ENCODE measurements at regions not wholly inside any gene's neighbourhood (a gene's known extent, or its start where the extent isn't known, plus 50 kb on each side); places are given as distances from the start of the nearest gene placed in this dataset.

DNA sequence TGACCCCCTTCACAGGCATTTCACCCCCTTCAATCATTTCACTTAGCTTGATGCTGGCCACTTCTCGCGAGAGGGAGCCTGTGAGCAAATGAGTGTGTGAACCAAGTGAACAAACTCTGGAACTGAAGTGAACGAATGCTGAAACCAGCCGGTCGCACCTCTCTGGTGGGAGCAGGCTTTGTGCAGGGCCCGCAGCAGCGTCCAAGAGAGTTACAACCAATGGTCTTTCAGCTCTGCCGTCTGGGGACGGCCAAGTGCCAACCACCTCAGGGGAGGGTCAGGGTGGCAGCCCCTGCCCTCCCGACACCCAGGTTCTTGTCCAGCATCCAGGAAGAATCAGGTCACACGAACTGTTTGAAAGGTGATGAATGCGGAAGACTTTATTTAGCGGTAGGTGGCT lies 764.0 kb downstream of the SUCLG1 start:
- Histone ChIP-seq H3K4me1 (ENCODE audit: control insufficient read depth in 2 of 3, insufficient read depth in 2 of 3, low read depth in 1 of 3, low read length in 3 of 3) (no peaks in the 10 kb centered on the region), H3K4me3 (ENCODE audit: low read length in 3 of 3) (no peak overlapping the region), H3K36me3 (ENCODE audit: control insufficient read depth in 2 of 3, insufficient read depth in 3 of 3, low read length in 3 of 3) (no peaks in the 10 kb centered on the region), H3K9me3 (ENCODE audit: control insufficient read depth in 2 of 3, insufficient read depth in 1 of 3, low read length in 3 of 3) (no peaks in the 10 kb centered on the region), H3K27ac (ENCODE audit: low read depth in 2 of 2, low read length in 2 of 2) (no peak overlapping the region), H3K27me3 (ENCODE audit: control insufficient read depth, insufficient read depth, low read length) (no peaks in the 10 kb centered on the region), H3K9ac (ENCODE audit: low read length in 3 of 3) (no peak overlapping the region)
- intact Hi-C loops (cut with DNase I): no loop called here
- no peak for FAIRE-seq
- no peak for DNase-seq
- TF ChIP-seq, protein P1, sequence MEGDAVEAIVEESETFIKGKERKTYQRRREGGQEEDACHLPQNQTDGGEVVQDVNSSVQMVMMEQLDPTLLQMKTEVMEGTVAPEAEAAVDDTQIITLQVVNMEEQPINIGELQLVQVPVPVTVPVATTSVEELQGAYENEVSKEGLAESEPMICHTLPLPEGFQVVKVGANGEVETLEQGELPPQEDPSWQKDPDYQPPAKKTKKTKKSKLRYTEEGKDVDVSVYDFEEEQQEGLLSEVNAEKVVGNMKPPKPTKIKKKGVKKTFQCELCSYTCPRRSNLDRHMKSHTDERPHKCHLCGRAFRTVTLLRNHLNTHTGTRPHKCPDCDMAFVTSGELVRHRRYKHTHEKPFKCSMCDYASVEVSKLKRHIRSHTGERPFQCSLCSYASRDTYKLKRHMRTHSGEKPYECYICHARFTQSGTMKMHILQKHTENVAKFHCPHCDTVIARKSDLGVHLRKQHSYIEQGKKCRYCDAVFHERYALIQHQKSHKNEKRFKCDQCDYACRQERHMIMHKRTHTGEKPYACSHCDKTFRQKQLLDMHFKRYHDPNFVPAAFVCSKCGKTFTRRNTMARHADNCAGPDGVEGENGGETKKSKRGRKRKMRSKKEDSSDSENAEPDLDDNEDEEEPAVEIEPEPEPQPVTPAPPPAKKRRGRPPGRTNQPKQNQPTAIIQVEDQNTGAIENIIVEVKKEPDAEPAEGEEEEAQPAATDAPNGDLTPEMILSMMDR (IDR thresholded peaks at IDR 0.05; ENCODE audit: borderline replicate concordance, extremely low read depth, insufficient read depth): no peak

DNA sequence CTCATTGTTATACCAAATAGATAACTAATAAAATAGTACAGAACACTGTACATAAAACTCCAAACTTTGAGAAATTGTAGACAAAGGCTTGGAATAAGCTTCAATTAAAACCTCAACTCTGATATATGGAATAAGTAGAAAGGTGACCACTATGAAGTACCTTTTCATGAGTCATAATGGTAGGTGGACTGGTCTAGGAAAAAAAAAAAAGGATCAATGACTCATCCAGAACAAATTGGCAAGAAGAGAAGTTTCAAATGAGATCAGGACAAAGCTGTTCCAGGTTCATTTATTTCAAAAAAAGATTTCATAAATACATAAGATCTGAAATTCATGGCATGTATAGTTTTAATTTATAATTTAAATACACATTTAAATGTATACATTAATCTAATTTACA lies 769.7 kb downstream of the SUCLG1 start:
- Histone ChIP-seq H3K27ac (ENCODE audit: low read depth in 2 of 2, low read length in 2 of 2) (no peak overlapping the region), H3K4me3 (ENCODE audit: low read length in 3 of 3) (no peak overlapping the region), H3K36me3 (ENCODE audit: control insufficient read depth in 2 of 3, insufficient read depth in 3 of 3, low read length in 3 of 3) (no peaks in the 10 kb centered on the region), H3K9ac (ENCODE audit: low read length in 3 of 3) (no peak overlapping the region), H3K27me3 (ENCODE audit: control insufficient read depth, insufficient read depth, low read length) (no peaks in the 10 kb centered on the region), H3K4me1 (ENCODE audit: control insufficient read depth in 2 of 3, insufficient read depth in 2 of 3, low read depth in 1 of 3, low read length in 3 of 3) (no peaks in the 10 kb centered on the region), H3K9me3 (ENCODE audit: control insufficient read depth in 2 of 3, insufficient read depth in 1 of 3, low read length in 3 of 3) (no peaks in the 10 kb centered on the region)
- no peak for FAIRE-seq
- no peak for DNase-seq
- intact Hi-C loops (cut with DNase I): no loop called here
- TF ChIP-seq, protein P1 (IDR thresholded peaks at IDR 0.05; ENCODE audit: borderline replicate concordance, extremely low read depth, insufficient read depth): no peak

DNA sequence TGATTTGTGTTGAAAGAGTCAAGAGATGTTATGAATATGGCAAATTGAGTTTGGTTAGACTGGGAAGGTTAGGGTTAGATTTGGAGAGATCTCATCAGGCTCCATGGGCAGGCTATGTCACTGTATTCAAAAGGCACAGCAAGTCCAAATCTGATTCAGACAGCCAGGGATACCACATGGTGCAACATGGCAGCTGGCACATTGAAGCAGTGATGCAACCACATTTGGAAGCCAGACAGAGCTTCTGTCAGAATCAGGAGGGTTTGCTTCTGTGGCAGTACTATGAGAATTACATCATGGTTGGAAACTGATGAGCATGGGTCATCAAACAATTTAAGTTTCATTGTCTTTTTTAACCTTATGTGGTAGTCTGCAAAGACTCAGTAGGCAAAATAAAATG lies 772.2 kb downstream of the SUCLG1 start:
- Histone ChIP-seq H3K9me3 (ENCODE audit: control insufficient read depth in 2 of 3, insufficient read depth in 1 of 3, low read length in 3 of 3) (no peaks in the 10 kb centered on the region), H3K4me3 (ENCODE audit: low read length in 3 of 3) (no peak overlapping the region), H3K9ac (ENCODE audit: low read length in 3 of 3) (no peak overlapping the region), H3K27me3 (ENCODE audit: control insufficient read depth, insufficient read depth, low read length) (no peaks in the 10 kb centered on the region), H3K36me3 (ENCODE audit: control insufficient read depth in 2 of 3, insufficient read depth in 3 of 3, low read length in 3 of 3) (no peaks in the 10 kb centered on the region), H3K4me1 (ENCODE audit: control insufficient read depth in 2 of 3, insufficient read depth in 2 of 3, low read depth in 1 of 3, low read length in 3 of 3) (no peaks in the 10 kb centered on the region), H3K27ac (ENCODE audit: low read depth in 2 of 2, low read length in 2 of 2) (no peak overlapping the region)
- DNase-seq: no peak
- FAIRE-seq: no peak
- TF ChIP-seq, protein P1 (IDR thresholded peaks at IDR 0.05; ENCODE audit: borderline replicate concordance, extremely low read depth, insufficient read depth): no peak
- intact Hi-C loops (cut with DNase I): no loop called here

DNA sequence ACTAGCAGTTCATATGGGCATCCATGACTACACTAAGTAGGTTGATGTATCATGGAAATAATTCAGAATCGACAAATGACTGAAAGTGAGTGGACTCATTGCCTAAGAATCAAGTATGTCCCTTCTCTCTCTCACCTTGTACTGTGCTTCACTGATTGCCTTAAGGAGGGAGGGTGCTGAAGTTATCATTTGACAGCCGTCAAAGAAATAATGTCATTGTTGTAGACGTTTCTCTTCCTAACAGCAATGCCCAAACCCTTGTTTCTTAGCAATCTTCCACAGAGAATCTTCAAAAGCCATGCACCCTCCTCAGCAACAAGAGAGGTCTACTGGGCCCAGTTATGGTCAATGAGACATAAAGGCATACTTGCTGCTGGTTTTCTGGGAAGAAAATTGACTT lies 785.0 kb downstream of the SUCLG1 start:
- Histone ChIP-seq H3K9ac (ENCODE audit: low read length in 3 of 3) (no peak overlapping the region), H3K9me3 (ENCODE audit: control insufficient read depth in 2 of 3, insufficient read depth in 1 of 3, low read length in 3 of 3) (no peaks in the 10 kb centered on the region), H3K4me3 (ENCODE audit: low read length in 3 of 3) (no peak overlapping the region), H3K4me1 (ENCODE audit: control insufficient read depth in 2 of 3, insufficient read depth in 2 of 3, low read depth in 1 of 3, low read length in 3 of 3) (no peaks in the 10 kb centered on the region), H3K27ac (ENCODE audit: low read depth in 2 of 2, low read length in 2 of 2) (no peak overlapping the region), H3K36me3 (ENCODE audit: control insufficient read depth in 2 of 3, insufficient read depth in 3 of 3, low read length in 3 of 3) (no peaks in the 10 kb centered on the region), H3K27me3 (ENCODE audit: control insufficient read depth, insufficient read depth, low read length) (no peaks in the 10 kb centered on the region)
- intact Hi-C loops (cut with DNase I): no loop called here
- no peak for FAIRE-seq
- no peak for DNase-seq
- TF ChIP-seq, protein P1 (IDR thresholded peaks at IDR 0.05; ENCODE audit: borderline replicate concordance, extremely low read depth, insufficient read depth): no peak
